IMR-90 (cell line): ENCODE measurements at regions not wholly inside any gene's neighbourhood (a gene's known extent, or its start where the extent isn't known, plus 50 kb on each side); places are given as distances from the start of the nearest gene placed in this dataset.

Experiments
- ATAC-seq: fragments of 200-7000 bp; cut with Tn5 transposase; 2 replicates; pipeline ENCODE4 v1.9.1; 2020; ENCODE audit warnings: low read depth, mild to moderate bottlenecking, moderate library complexity
- BruUV-seq: library from RNA; stranded (reverse); fragments of 400-500 nt; replicated peaks from 2 replicates; lab custom pipeline; 2021; lab: Mats Ljungman, UMichigan
- CTCF ChIA-PET: fragments of 300-600 bp; formaldehyde crosslinking; extraction: SDS; loops from one replicate; lab custom pipeline; 2021; ENCODE audit warnings: antibody characterized with exemption; lab: Yijun Ruan, JAX
- POLR2A ChIA-PET: fragments of 300-600 bp; sonication (Branson Sonifier 250); formaldehyde crosslinking; loops from one replicate; lab custom pipeline; 2022; ENCODE audit warnings: antibody characterized with exemption; ENCODE audit not compliant: unreplicated experiment; lab: Charles Lee
- DNase-seq: peaks from one replicate; pipeline ENCODE4 v3.0.0; 2013
- H2AFZ ChIP-seq: replicated peaks from 2 replicates; pipeline ENCODE3; 2013; ENCODE audit warnings: low read length, mild to moderate bottlenecking; ENCODE audit not compliant: poor library complexity
- H2AK5ac ChIP-seq: 2 replicates; pipeline ENCODE4 v1.6.1; 2013; ENCODE audit warnings: low read depth, low read length, inconsistent platforms
- H2AK9ac ChIP-seq: replicated peaks from 2 replicates; pipeline ENCODE3; 2013; ENCODE audit warnings: mild to moderate bottlenecking, low read depth, low read length, moderate library complexity; ENCODE audit not compliant: poor library complexity
- H2BK120ac ChIP-seq: 2 replicates; pipeline ENCODE4 v1.6.1; 2013; ENCODE audit warnings: low read depth, low read length, inconsistent platforms
- H2BK15ac ChIP-seq: 3 replicates; pipeline ENCODE4 v1.6.1; 2013; ENCODE audit warnings: low read depth, low read length, inconsistent platforms
- H2BK20ac ChIP-seq: 2 replicates; pipeline ENCODE4 v1.6.1; 2013; ENCODE audit warnings: low read depth, mild to moderate bottlenecking, inconsistent platforms, low read length, moderate library complexity
- H2BK5ac ChIP-seq: 2 replicates; pipeline ENCODE4 v1.6.1; 2013; ENCODE audit warnings: mild to moderate bottlenecking, low read depth, low read length, inconsistent platforms; ENCODE audit not compliant: poor library complexity, severe bottlenecking
- H3K14ac ChIP-seq: replicated peaks from 2 replicates; pipeline ENCODE4 v1.6.1; 2013; ENCODE audit warnings: low read depth, low read length, inconsistent platforms
- H3K18ac ChIP-seq: 2 replicates; pipeline ENCODE4 v1.6.1; 2013; ENCODE audit warnings: low read depth, low read length, control low read depth
- H3K23ac ChIP-seq: 2 replicates; pipeline ENCODE4 v1.6.1; 2013; ENCODE audit warnings: low read depth, low read length, inconsistent platforms
- H3K27ac ChIP-seq: 2 replicates; pipeline ENCODE4 v1.5.1; 2013; ENCODE audit warnings: mild to moderate bottlenecking, control low read depth, low read length; ENCODE audit not compliant: insufficient read depth
- H3K27me3 ChIP-seq: 2 replicates; pipeline ENCODE4 v1.6.1; 2013; ENCODE audit warnings: low read length; ENCODE audit not compliant: control insufficient read depth, insufficient read depth
- H3K36me3 ChIP-seq: 2 replicates; pipeline ENCODE4 v1.6.1; 2013; ENCODE audit warnings: low read length, mixed read lengths; ENCODE audit not compliant: control insufficient read depth, insufficient read depth
- H3K4ac ChIP-seq: 2 replicates; pipeline ENCODE4 v1.6.1; 2013; ENCODE audit warnings: low read depth, low read length, inconsistent platforms
- H3K4me1 ChIP-seq: 2 replicates; pipeline ENCODE4 v1.6.1; 2013; ENCODE audit warnings: low read length, mixed read lengths; ENCODE audit not compliant: control insufficient read depth, insufficient read depth
- H3K4me2 ChIP-seq: 2 replicates; pipeline ENCODE4 v1.6.1; 2013; ENCODE audit warnings: low read depth, mild to moderate bottlenecking, control low read depth, low read length, moderate library complexity
- H3K4me3 ChIP-seq: 2 replicates; pipeline ENCODE4 v1.5.1; 2013; ENCODE audit warnings: low read depth, mild to moderate bottlenecking, control low read depth, low read length, moderate library complexity; ENCODE audit not compliant: insufficient read depth
- H3K56ac ChIP-seq: 2 replicates; pipeline ENCODE4 v1.6.1; 2013; ENCODE audit warnings: low read length, inconsistent platforms; ENCODE audit not compliant: insufficient read depth; ENCODE audit errors: extremely low read depth
- H3K79me1 ChIP-seq, 2 experiments: 2 replicates each; pipeline ENCODE4 v1.6.1; 2013; ENCODE audit warnings: low read length in 2 of 2, inconsistent platforms in 1 of 2, low read depth in 1 of 2
- H3K9ac ChIP-seq: 2 replicates; pipeline ENCODE4 v1.6.1; 2013; ENCODE audit warnings: low read depth, low read length, control low read depth
- H3K9me1 ChIP-seq: 2 replicates; pipeline ENCODE4 v1.6.1; 2013; ENCODE audit warnings: low read length, inconsistent platforms; ENCODE audit not compliant: insufficient read depth
- H3K9me3 ChIP-seq: 2 replicates; pipeline ENCODE4 v1.6.1; 2013; ENCODE audit warnings: low read length; ENCODE audit not compliant: control insufficient read depth, insufficient read depth
- H4K20me1 ChIP-seq: 2 replicates; pipeline ENCODE4 v1.6.1; 2013; ENCODE audit warnings: low read length, inconsistent platforms; ENCODE audit not compliant: insufficient read depth
- H4K5ac ChIP-seq: 2 replicates; pipeline ENCODE4 v1.6.1; 2013; ENCODE audit warnings: mild to moderate bottlenecking, low read depth, low read length, control low read depth
- H4K8ac ChIP-seq, 2 experiments: 2 replicates each; pipeline ENCODE4 v1.6.1; 2013; ENCODE audit warnings: low read depth in 2 of 2, low read length in 2 of 2, control low read depth in 1 of 2, inconsistent platforms in 1 of 2
- H4K91ac ChIP-seq: 2 replicates; pipeline ENCODE4 v1.6.1; 2013; ENCODE audit warnings: low read depth, low read length, inconsistent platforms; ENCODE audit not compliant: insufficient read depth
- BHLHE40 ChIP-seq: fragments of 150-350 bp; IDR thresholded peaks from 2 replicates; pipeline ENCODE4 v1.6.1; 2016; ENCODE audit warnings: mild to moderate bottlenecking, low read depth, low read length
- CHD1 ChIP-seq: IDR thresholded peaks from 2 replicates; pipeline ENCODE4 v1.6.1; 2012; ENCODE audit warnings: low read depth, low read length, improper control_type of control experiment
- CTCF ChIP-seq: conservative IDR thresholded peaks from 2 replicates; pipeline ENCODE4 v1.5.1; 2012; ENCODE audit warnings: mild to moderate bottlenecking, low read depth, low read length, improper control_type of control experiment
- ELK1 ChIP-seq: fragments of 150-350 bp; IDR thresholded peaks from 2 replicates; pipeline ENCODE4 v1.6.1; 2016; ENCODE audit warnings: low read depth, mild to moderate bottlenecking, low read length, moderate library complexity, borderline replicate concordance
- FOS ChIP-seq: fragments of 150-350 bp; IDR thresholded peaks from 2 replicates; pipeline ENCODE4 v1.6.1; 2016; ENCODE audit warnings: low read depth, low read length
- MXI1 ChIP-seq: IDR thresholded peaks from 2 replicates; pipeline ENCODE4 v1.6.1; 2012; ENCODE audit warnings: low read depth, mild to moderate bottlenecking, low read length, moderate library complexity, borderline replicate concordance
- NFE2L2 ChIP-seq: fragments of 150-350 bp; IDR thresholded peaks from 2 replicates; pipeline ENCODE4 v1.6.1; 2016; ENCODE audit warnings: low read depth, mild to moderate bottlenecking, low read length
- POLR2A ChIP-seq: IDR thresholded peaks from 2 replicates; pipeline ENCODE4 v1.6.1; 2012; ENCODE audit warnings: mild to moderate bottlenecking, low read depth, low read length
- RAD21 ChIP-seq: IDR thresholded peaks from 2 replicates; pipeline ENCODE4 v1.6.1; 2012; ENCODE audit warnings: low read length, improper control_type of control experiment
- RCOR1 ChIP-seq: IDR thresholded peaks from 2 replicates; pipeline ENCODE4 v1.6.1; 2012; ENCODE audit warnings: mild to moderate bottlenecking, low read length, improper control_type of control experiment; ENCODE audit not compliant: insufficient replicate concordance
- RFX5 ChIP-seq: IDR thresholded peaks from 2 replicates; pipeline ENCODE4 v1.8.0; 2012; ENCODE audit warnings: low read depth, mild to moderate bottlenecking, low read length, moderate library complexity
- SMC3 ChIP-seq: fragments of 150-350 bp; IDR thresholded peaks from 2 replicates; pipeline ENCODE4 v1.6.1; 2016; ENCODE audit warnings: low read depth, mild to moderate bottlenecking, antibody characterized with exemption, low read length, moderate library complexity
- WGBS, 2 experiments: methylation state at CpG; one replicate each; pipeline versions ENCODE4 v1.1.5 to v1.1.7; 2013; ENCODE audit warnings: missing lambda C conversion rate in 2 of 2; ENCODE audit not compliant: insufficient read length in 1 of 2; ENCODE audit errors: extremely low coverage in 2 of 2; 5-methylcytosine and 5-hydroxymethylcytosine counted together
- dilution Hi-C: fragments of 300-500 bp; cut with HindIII; formaldehyde crosslinking; loops from one replicate; pipeline ENCODE4 v1.14.3; 2018; ENCODE audit warnings: low sequenced_read_pairs; ENCODE audit not compliant: unreplicated experiment
- in situ Hi-C: fragments of 300-500 bp; cut with MboI; formaldehyde crosslinking; loops from 3 replicates; pipeline ENCODE4 v1.14.3; 2019; ENCODE audit warnings: low sequenced_read_pairs, inconsistent platforms, mixed read lengths
- intact Hi-C: fragments of 100-400 bp; cut with micrococcal nuclease; formaldehyde crosslinking; loops from 2 replicates; pipeline ENCODE4 v1.10.0; 2022
- TF ChIP-seq, protein P1 (sequence below): fragments of 150-350 bp; IDR thresholded peaks from 2 replicates; pipeline ENCODE4 v1.6.1; 2017; ENCODE audit warnings: mild to moderate bottlenecking, antibody characterized with exemption, low read length, low read depth

DNA sequence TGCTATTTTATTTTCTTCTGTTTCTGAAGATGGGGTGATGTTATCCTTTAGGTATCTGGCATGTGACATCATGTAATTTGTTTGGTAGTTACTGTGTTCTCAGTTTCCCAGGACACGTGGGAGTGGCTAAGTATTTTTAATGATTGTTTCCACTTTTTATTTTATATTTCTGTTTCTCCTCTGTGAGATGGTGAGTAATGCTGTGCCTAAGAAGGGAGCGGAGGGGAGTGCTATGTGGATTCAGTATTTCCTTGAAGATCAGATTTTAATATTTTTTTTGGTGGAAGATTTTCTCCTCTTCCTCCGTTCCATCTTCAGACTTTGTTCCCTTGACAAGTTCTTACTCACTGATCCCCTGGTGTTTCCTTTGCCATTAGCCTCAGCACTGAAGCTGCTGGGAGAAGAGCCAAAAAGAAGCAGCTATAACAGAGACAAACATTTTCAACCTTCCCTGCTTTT is 180.0 kb upstream of the MMADHC start:
- H3K9ac ChIP-seq: no peak overlapping the region; the same call in 1 of the 2 replicates
- intact Hi-C loops: no loop called here
- no peaks in the 10 kb centered on the region for H4K20me1 ChIP-seq
- no peaks in the 10 kb centered on the region for H3K36me3 ChIP-seq
- no peak overlapping the region for H2BK20ac ChIP-seq
- peak; percentile 59 for DNase-seq
- no CpG with 5 or more reads among the region's 3 CpGs for WGBS, 2 experiments
- no peak overlapping the region for H3K4me3 ChIP-seq
- H3K9me1 ChIP-seq: no peaks in the 10 kb centered on the region
- in situ Hi-C loops: no loop called here
- H3K4me1 ChIP-seq: peaks cover 7% of the 10 kb centered on the region
- POLR2A ChIA-PET: no interaction called here
- TF ChIP-seq BHLHE40: no peak
- TF ChIP-seq CHD1: no peak
- no peak for TF ChIP-seq FOS
- no peak for TF ChIP-seq MXI1
- no peak for TF ChIP-seq ELK1
- no peak for TF ChIP-seq NFE2L2
- TF ChIP-seq CTCF: no peak
- TF ChIP-seq POLR2A: no peak
- no peak for TF ChIP-seq RCOR1
- no peak for TF ChIP-seq RAD21
- TF ChIP-seq, protein P1, sequence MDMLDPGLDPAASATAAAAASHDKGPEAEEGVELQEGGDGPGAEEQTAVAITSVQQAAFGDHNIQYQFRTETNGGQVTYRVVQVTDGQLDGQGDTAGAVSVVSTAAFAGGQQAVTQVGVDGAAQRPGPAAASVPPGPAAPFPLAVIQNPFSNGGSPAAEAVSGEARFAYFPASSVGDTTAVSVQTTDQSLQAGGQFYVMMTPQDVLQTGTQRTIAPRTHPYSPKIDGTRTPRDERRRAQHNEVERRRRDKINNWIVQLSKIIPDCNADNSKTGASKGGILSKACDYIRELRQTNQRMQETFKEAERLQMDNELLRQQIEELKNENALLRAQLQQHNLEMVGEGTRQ: no peak
- no peak for TF ChIP-seq SMC3
- TF ChIP-seq RFX5: no peak
- H2AFZ ChIP-seq: no peak overlapping the region
- peak; percentile 61 for ATAC-seq
- 0 out of 2 replicates have a peak overlapping the region, but pooled peaks have one; percentile 32 for H2BK120ac ChIP-seq
- H3K56ac ChIP-seq: no peak overlapping the region
- H2AK9ac ChIP-seq: no peak overlapping the region
- no peak overlapping the region for H4K8ac ChIP-seq
- H3K27ac ChIP-seq: no peak overlapping the region
- no peaks in the 10 kb centered on the region for H3K79me1 ChIP-seq
- no peaks in the 10 kb centered on the region for H3K9me3 ChIP-seq
- H3K27me3 ChIP-seq: no peaks in the 10 kb centered on the region
- no peak overlapping the region for H3K4me2 ChIP-seq
- no TSS peak for BruUV-seq
- 0 out of 2 replicates have a peak overlapping the region, but pooled peaks have one; percentile 18 for H3K4ac ChIP-seq
- peak overlapping the region; percentile 55; the same call in 1 of the 3 replicates for H2BK15ac ChIP-seq
- no peak overlapping the region for H3K23ac ChIP-seq
- H4K91ac ChIP-seq: no peak overlapping the region
- no peak overlapping the region for H3K14ac ChIP-seq
- CTCF ChIA-PET: interaction anchor here (1.0 kb wide), 1 partner anchor 29 kb away, joined by 3 read pairs; no protein-coding TSS in a partner anchor
- peak overlapping the region; percentile 8 for H2BK5ac ChIP-seq
- peak overlapping the region; percentile 23; the same call in 1 of the 2 replicates for H2AK5ac ChIP-seq
- dilution Hi-C loops: no loop called here
- 0 out of 2 replicates have a peak overlapping the region, but pooled peaks have one; percentile 2 for H3K18ac ChIP-seq
- no peak overlapping the region for H4K5ac ChIP-seq
